ENCODE measurements at regions not wholly inside any gene's neighbourhood (a gene's known extent, or its start where the extent isn't known, plus 50 kb on each side); places are given as distances from the start of the nearest gene placed in this dataset.
"Not testable (repeated sequence)": the region's sequence is repeated elsewhere in the genome, so short reads cannot be mapped to it uniquely, and the experiment has no call there.

DNA sequence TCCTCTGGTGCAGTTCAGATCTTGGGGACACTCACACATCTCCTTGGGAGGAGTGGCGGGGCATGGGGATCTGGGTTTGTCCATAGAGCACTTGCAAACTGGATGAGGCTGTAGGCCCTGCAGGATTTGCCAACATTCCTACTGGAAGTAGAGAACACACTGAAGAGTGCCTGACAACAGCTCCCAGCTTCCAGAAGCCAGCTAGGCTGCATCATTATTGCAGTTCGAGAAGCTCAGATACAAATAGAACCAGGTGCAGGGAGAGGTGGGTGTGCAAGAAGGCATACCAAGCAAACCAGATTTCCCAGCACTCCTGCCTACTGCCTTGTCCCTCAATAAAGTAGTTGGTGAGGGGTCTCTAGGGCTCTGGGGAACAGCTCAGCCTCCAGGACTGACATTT lies 52.5 kb downstream of the RHOB start:
- 68 to 78% methylated on average over 2 of the region's 2 CpGs for WGBS, 2 donors
- H3K27me3 ChIP-seq: no peaks in the 10 kb centered on the region
- DNase-seq: no peak
- H3K4me1 ChIP-seq: no peaks in the 10 kb centered on the region
- H3K4me3 ChIP-seq: no peak overlapping the region
- no peak for ATAC-seq
- no peaks in the 10 kb centered on the region for H3K36me3 ChIP-seq
- H3K9me3 ChIP-seq: no peaks in the 10 kb centered on the region
- FAIRE-seq: no peak
- intact Hi-C loops (cut with DNase I): no loop called here
- TF ChIP-seq, protein P1, sequence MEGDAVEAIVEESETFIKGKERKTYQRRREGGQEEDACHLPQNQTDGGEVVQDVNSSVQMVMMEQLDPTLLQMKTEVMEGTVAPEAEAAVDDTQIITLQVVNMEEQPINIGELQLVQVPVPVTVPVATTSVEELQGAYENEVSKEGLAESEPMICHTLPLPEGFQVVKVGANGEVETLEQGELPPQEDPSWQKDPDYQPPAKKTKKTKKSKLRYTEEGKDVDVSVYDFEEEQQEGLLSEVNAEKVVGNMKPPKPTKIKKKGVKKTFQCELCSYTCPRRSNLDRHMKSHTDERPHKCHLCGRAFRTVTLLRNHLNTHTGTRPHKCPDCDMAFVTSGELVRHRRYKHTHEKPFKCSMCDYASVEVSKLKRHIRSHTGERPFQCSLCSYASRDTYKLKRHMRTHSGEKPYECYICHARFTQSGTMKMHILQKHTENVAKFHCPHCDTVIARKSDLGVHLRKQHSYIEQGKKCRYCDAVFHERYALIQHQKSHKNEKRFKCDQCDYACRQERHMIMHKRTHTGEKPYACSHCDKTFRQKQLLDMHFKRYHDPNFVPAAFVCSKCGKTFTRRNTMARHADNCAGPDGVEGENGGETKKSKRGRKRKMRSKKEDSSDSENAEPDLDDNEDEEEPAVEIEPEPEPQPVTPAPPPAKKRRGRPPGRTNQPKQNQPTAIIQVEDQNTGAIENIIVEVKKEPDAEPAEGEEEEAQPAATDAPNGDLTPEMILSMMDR (IDR thresholded peaks at IDR 0.05): no peak
- no peak overlapping the region for H3K27ac ChIP-seq

DNA sequence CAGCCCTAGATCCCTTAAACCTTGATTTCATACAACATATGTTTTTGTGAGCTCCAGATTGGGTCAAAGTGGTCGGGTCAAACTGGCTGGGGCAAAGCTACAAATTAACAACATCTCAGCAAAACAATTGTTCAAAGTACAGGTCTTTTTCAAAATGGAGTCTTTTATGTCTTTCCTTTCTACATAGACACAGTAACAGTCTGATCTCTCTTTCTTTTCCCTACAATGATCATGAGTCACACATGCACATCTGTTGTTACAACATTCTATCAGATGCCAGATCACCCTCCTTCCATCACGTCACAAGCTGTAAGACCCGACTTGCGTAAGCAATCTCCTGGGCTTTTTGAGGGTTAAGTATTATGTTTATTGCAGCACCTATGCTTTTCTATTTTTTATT lies 55.1 kb downstream of the RHOB start:
- TF ChIP-seq, protein P1 (IDR thresholded peaks at IDR 0.05): no peak
- ATAC-seq (peak in 1 of 4 donors; percentile 50), DNase-seq (no peak), FAIRE-seq (no peak)
- H3K4me3 ChIP-seq: no peak overlapping the region
- intact Hi-C loops (cut with DNase I): no loop called here
- no peaks in the 10 kb centered on the region for H3K27me3 ChIP-seq
- no peak overlapping the region for H3K27ac ChIP-seq
- H3K4me1 ChIP-seq: no peaks in the 10 kb centered on the region
- no peaks in the 10 kb centered on the region for H3K36me3 ChIP-seq
- 77 to 83% methylated on average over 4 of the region's 4 CpGs for WGBS, 2 donors
- H3K9me3 ChIP-seq: no peaks in the 10 kb centered on the region

DNA sequence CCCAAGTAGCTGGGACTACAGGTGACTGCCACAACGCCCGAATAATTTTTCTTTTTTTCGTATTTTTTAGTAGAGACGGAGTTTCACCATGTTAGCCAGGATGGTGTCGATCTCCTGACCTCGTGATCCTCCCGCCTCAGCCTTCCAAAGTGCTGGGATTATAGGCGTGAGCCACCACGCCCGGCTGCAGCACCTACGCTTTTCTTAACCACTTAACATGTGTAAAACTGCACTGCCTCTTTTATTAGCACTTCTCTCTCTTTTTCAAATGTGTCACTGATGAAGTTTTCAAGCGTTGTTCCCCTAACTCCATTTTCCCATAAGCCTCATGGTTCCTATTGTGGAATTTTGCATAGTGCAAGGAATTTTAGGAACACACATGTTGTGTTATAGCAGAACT lies 55.6 kb downstream of the RHOB start:
- H3K9me3 ChIP-seq; H3K4me3 ChIP-seq; intact Hi-C loops (cut with DNase I); DNase-seq; H3K36me3 ChIP-seq; H3K27me3 ChIP-seq; ATAC-seq; FAIRE-seq; H3K27ac ChIP-seq; H3K4me1 ChIP-seq: not testable (repeated sequence)
- WGBS, 2 donors: 79 to 80% methylated on average over 12 of the region's 12 CpGs

DNA sequence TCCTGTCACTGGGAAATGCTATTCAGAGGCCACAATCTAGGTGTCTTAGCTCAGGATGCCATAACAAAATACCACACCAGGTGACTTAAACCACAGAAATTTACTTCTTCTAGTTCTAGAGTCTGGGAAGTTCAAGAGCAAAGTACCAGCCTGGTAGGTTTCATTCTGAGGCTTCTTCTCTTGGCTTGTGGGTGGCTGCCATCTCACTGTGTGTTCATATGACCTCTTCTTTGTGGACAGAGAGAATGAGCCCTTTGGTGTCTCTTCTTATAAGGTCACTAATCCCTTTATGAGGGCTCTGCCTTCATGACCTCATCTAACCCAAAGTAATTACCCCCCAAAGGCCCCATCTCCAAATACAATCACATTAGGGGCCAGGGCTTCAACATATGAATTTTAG lies 57.3 kb downstream of the RHOB start:
- no peaks in the 10 kb centered on the region for H3K27me3 ChIP-seq
- intact Hi-C loops (cut with DNase I): no loop called here
- ATAC-seq (no peak), DNase-seq (no peak), FAIRE-seq (no peak)
- H3K4me1 ChIP-seq: no peaks in the 10 kb centered on the region
- no peaks in the 10 kb centered on the region for H3K9me3 ChIP-seq
- no peak overlapping the region for H3K27ac ChIP-seq
- H3K4me3 ChIP-seq: no peak overlapping the region
- H3K36me3 ChIP-seq: no peaks in the 10 kb centered on the region
- TF ChIP-seq, protein P1 (IDR thresholded peaks at IDR 0.05): no peak

DNA sequence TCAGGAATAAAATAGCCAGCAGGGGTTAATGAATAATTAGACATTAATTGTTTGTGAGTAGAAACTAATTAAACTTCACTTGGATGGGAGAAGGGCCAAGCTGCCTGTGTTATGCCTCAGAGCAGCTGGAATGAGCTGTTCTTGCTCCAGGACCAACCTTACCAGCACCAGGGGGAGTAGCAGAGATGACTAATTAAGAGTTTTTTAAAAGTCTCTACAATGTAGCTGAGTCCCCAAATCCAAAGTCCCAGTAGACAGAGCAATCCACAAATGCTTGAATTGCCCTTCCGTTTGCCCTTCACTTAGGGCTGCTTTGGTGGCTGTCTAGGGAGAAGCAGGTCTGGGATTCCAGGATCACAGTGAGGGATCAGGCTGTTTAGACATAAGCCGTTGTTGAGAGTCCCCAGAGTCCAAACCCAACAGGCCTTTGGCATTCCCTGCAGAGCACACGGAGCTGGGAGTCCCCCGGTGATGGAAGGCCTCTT lies 59.4 kb downstream of the RHOB start:
- TF ChIP-seq, protein P1 (IDR thresholded peaks at IDR 0.05): no peak
- ATAC-seq (no peak), FAIRE-seq (no peak), DNase-seq (no peak)
- H3K36me3 ChIP-seq: no peaks in the 10 kb centered on the region
- no peak overlapping the region for H3K4me3 ChIP-seq
- no peak overlapping the region for H3K27ac ChIP-seq
- H3K9me3 ChIP-seq: no peaks in the 10 kb centered on the region
- intact Hi-C loops (cut with DNase I): no loop called here
- H3K27me3 ChIP-seq: no peaks in the 10 kb centered on the region
- H3K4me1 ChIP-seq: no peaks in the 10 kb centered on the region
- 84 to 87% methylated on average over 4 of the region's 4 CpGs for WGBS, 2 donors
